C1 segment of cervical spinal cord (tissue), 14 donors: ENCODE measurements at regions not wholly inside any gene's neighbourhood (a gene's known extent, or its start where the extent isn't known, plus 50 kb on each side); places are given as distances from the start of the nearest gene placed in this dataset.

Experiments
- DNase-seq, 14 donors: peaks; one replicate each; lab custom pipeline; 2025; lab: John Stamatoyannopoulos, UW

- DNase-seq = no peak
Observed at GRCh38 chr2:195498839-195499490, 158.1 kb upstream of the SLC39A10 start.

GRCh38 chr2:195498176-195498575 lies 158.8 kb upstream of the SLC39A10 start:
- DNase-seq = no peak

GRCh38 chr2:195496991-195497390 lies 160.0 kb upstream of the SLC39A10 start:
- no peak for DNase-seq

- no peak for DNase-seq
Observed at GRCh38 chr2:195495966-195496365, 161.1 kb upstream of the SLC39A10 start.

- DNase-seq = no peak
Observed at GRCh38 chr2:195495351-195495750, 161.7 kb upstream of the SLC39A10 start.

- no peak for DNase-seq
Observed at GRCh38 chr2:195494451-195494850, 162.6 kb upstream of the SLC39A10 start.

GRCh38 chr2:195493416-195493815 lies 163.6 kb upstream of the SLC39A10 start:
- DNase-seq = no peak

- DNase-seq = no peak
Observed at GRCh38 chr2:195490319-195490718, 166.7 kb upstream of the SLC39A10 start.

- no peak for DNase-seq
Observed at GRCh38 chr2:195489101-195489500, 167.9 kb upstream of the SLC39A10 start.

GRCh38 chr2:195488567-195488966 lies 168.5 kb upstream of the SLC39A10 start:
- DNase-seq = no peak

GRCh38 chr2:195486987-195487644 lies 169.9 kb upstream of the SLC39A10 start:
- DNase-seq = no peak

- no peak for DNase-seq
Observed at GRCh38 chr2:195486520-195486919, 170.5 kb upstream of the SLC39A10 start.

- no peak for DNase-seq
Observed at GRCh38 chr2:195482010-195482409, 175.0 kb upstream of the SLC39A10 start.

- DNase-seq = no peak
Observed at GRCh38 chr2:195480121-195480520, 176.9 kb upstream of the SLC39A10 start.

- no peak for DNase-seq
Observed at GRCh38 chr2:195479407-195479806, 177.6 kb upstream of the SLC39A10 start.

- no peak for DNase-seq
Observed at GRCh38 chr2:195477996-195478382, 179.0 kb upstream of the SLC39A10 start.

GRCh38 chr2:195477248-195477995 lies 179.6 kb upstream of the SLC39A10 start:
- DNase-seq = no peak

GRCh38 chr2:195475336-195475735 lies 181.7 kb upstream of the SLC39A10 start:
- DNase-seq = no peak

GRCh38 chr2:195473862-195474261 lies 183.2 kb upstream of the SLC39A10 start:
- DNase-seq = no peak

GRCh38 chr2:195472501-195473234 lies 184.4 kb upstream of the SLC39A10 start:
- no peak for DNase-seq

- no peak for DNase-seq
Observed at GRCh38 chr2:195471807-195472206, 185.2 kb upstream of the SLC39A10 start.

GRCh38 chr2:195471163-195471562 lies 185.9 kb upstream of the SLC39A10 start:
- no peak for DNase-seq
